ENCODE measurements at regions not wholly inside any gene's neighbourhood (a gene's known extent, or its start where the extent isn't known, plus 50 kb on each side); places are given as distances from the start of the nearest gene placed in this dataset.

- Mint-ChIP-seq H3K27me3 (no peaks in the 10 kb centered on the region), H3K27ac (no peak overlapping the region), H3K36me3 (no peaks in the 10 kb centered on the region), H3K4me1 (peaks cover 6% of the 10 kb centered on the region), H3K4me3 (no peak overlapping the region), H3K9me3 (no peaks in the 10 kb centered on the region)
- POLR2A ChIA-PET = no interaction called here
- DNase-seq = no peak
- no peak for ATAC-seq (ENCODE audit: low read depth)
These were observed 284.3 kb upstream of the FMN2 start for GRCh38 chr1:239807361-239807760.

- H3K36me3 Mint-ChIP-seq = no peaks in the 10 kb centered on the region
- POLR2A ChIA-PET = no interaction called here
These were observed 281.6 kb upstream of the FMN2 start for GRCh38 chr1:239810061-239810481.

GRCh38 chr1:239811211-239811885 is 280.3 kb upstream of the FMN2 start:
- no peaks in the 10 kb centered on the region for H3K9me3 Mint-ChIP-seq
- ATAC-seq (ENCODE audit: low read depth) (no peak), DNase-seq (no peak)
- POLR2A ChIA-PET = no interaction called here
- no peaks in the 10 kb centered on the region for H3K27me3 Mint-ChIP-seq
- H3K4me3 Mint-ChIP-seq = no peak overlapping the region
- no peak overlapping the region for H3K27ac Mint-ChIP-seq
- H3K4me1 Mint-ChIP-seq = peaks cover 8% of the 10 kb centered on the region
- H3K36me3 Mint-ChIP-seq = no peaks in the 10 kb centered on the region

More at GRCh38 chr1:239810061-239810481, 281.6 kb upstream of the FMN2 start:
- no peak for DNase-seq
- no peak overlapping the region for H3K27ac Mint-ChIP-seq
- no peak for ATAC-seq (ENCODE audit: low read depth)
- H3K4me3 Mint-ChIP-seq = no peak overlapping the region
- no peaks in the 10 kb centered on the region for H3K9me3 Mint-ChIP-seq
- H3K4me1 Mint-ChIP-seq = peaks cover 10% of the 10 kb centered on the region
- H3K27me3 Mint-ChIP-seq = no peaks in the 10 kb centered on the region

- POLR2A ChIA-PET = no interaction called here
- no peak for ATAC-seq (ENCODE audit: low read depth)
- Mint-ChIP-seq H3K9me3 (no peaks in the 10 kb centered on the region), H3K27me3 (no peaks in the 10 kb centered on the region), H3K36me3 (no peaks in the 10 kb centered on the region), H3K27ac (no peak overlapping the region), H3K4me1 (peaks cover 8% of the 10 kb centered on the region), H3K4me3 (no peak overlapping the region)
- no peak for DNase-seq
These were observed 279.1 kb upstream of the FMN2 start for GRCh38 chr1:239812580-239812979.

- H3K4me3 Mint-ChIP-seq = no peak overlapping the region
- no peak for DNase-seq
- POLR2A ChIA-PET = no interaction called here
- no peak overlapping the region for H3K27ac Mint-ChIP-seq
- H3K9me3 Mint-ChIP-seq = no peaks in the 10 kb centered on the region
- no peaks in the 10 kb centered on the region for H3K27me3 Mint-ChIP-seq
- peaks cover 9% of the 10 kb centered on the region for H3K4me1 Mint-ChIP-seq
- peak; percentile 45 for ATAC-seq (ENCODE audit: low read depth)
- no peaks in the 10 kb centered on the region for H3K36me3 Mint-ChIP-seq
These were observed 277.3 kb upstream of the FMN2 start for GRCh38 chr1:239814306-239814881.

GRCh38 chr1:239815074-239815473 is 276.6 kb upstream of the FMN2 start:
- no peak for DNase-seq
- no peaks in the 10 kb centered on the region for H3K36me3 Mint-ChIP-seq
- H3K27me3 Mint-ChIP-seq = no peaks in the 10 kb centered on the region
- POLR2A ChIA-PET = no interaction called here
- no peaks in the 10 kb centered on the region for H3K9me3 Mint-ChIP-seq
- no peak overlapping the region for H3K4me3 Mint-ChIP-seq
- H3K4me1 Mint-ChIP-seq = peaks cover 9% of the 10 kb centered on the region
- no peak overlapping the region for H3K27ac Mint-ChIP-seq
- ATAC-seq (ENCODE audit: low read depth) = no peak

GRCh38 chr1:239816081-239816782 is 275.5 kb upstream of the FMN2 start:
- H3K36me3 Mint-ChIP-seq = no peaks in the 10 kb centered on the region
- H3K27me3 Mint-ChIP-seq = no peaks in the 10 kb centered on the region
- no peaks in the 10 kb centered on the region for H3K9me3 Mint-ChIP-seq
- peaks cover 7% of the 10 kb centered on the region for H3K4me1 Mint-ChIP-seq
- POLR2A ChIA-PET = no interaction called here
- no peak overlapping the region for H3K27ac Mint-ChIP-seq
- ATAC-seq (ENCODE audit: low read depth) = no peak
- H3K4me3 Mint-ChIP-seq = no peak overlapping the region
- DNase-seq = no peak

GRCh38 chr1:239817276-239817675 is 274.4 kb upstream of the FMN2 start:
- Mint-ChIP-seq H3K9me3 (no peaks in the 10 kb centered on the region), H3K27me3 (no peaks in the 10 kb centered on the region), H3K27ac (peak overlapping the region; percentile 6), H3K4me3 (no peak overlapping the region), H3K4me1 (peaks cover 7% of the 10 kb centered on the region), H3K36me3 (no peaks in the 10 kb centered on the region)
- ATAC-seq (ENCODE audit: low read depth) = no peak
- DNase-seq = no peak
- POLR2A ChIA-PET = no interaction called here

- H3K9me3 Mint-ChIP-seq = no peaks in the 10 kb centered on the region
- DNase-seq = no peak
- no peaks in the 10 kb centered on the region for H3K27me3 Mint-ChIP-seq
- no peaks in the 10 kb centered on the region for H3K36me3 Mint-ChIP-seq
- ATAC-seq (ENCODE audit: low read depth) = no peak
- no peak overlapping the region for H3K4me3 Mint-ChIP-seq
- peaks cover 7% of the 10 kb centered on the region for H3K4me1 Mint-ChIP-seq
- POLR2A ChIA-PET = no interaction called here
- peak overlapping the region; percentile 6 for H3K27ac Mint-ChIP-seq
These were observed 273.9 kb upstream of the FMN2 start for GRCh38 chr1:239817801-239818200.

GRCh38 chr1:239819096-239819495 is 272.6 kb upstream of the FMN2 start:
- Mint-ChIP-seq H3K27me3 (no peaks in the 10 kb centered on the region), H3K27ac (peak overlapping the region; percentile 13), H3K4me1 (peaks cover 5% of the 10 kb centered on the region), H3K4me3 (no peak overlapping the region), H3K36me3 (no peaks in the 10 kb centered on the region), H3K9me3 (no peaks in the 10 kb centered on the region)
- DNase-seq (no peak), ATAC-seq (ENCODE audit: low read depth) (no peak)
- POLR2A ChIA-PET = no interaction called here

GRCh38 chr1:239819756-239820250 is 271.9 kb upstream of the FMN2 start:
- ATAC-seq (ENCODE audit: low read depth) (no peak), DNase-seq (no peak)
- Mint-ChIP-seq H3K4me3 (no peak overlapping the region), H3K27ac (no peak overlapping the region), H3K27me3 (no peaks in the 10 kb centered on the region), H3K9me3 (no peaks in the 10 kb centered on the region), H3K4me1 (peaks cover 2% of the 10 kb centered on the region), H3K36me3 (no peaks in the 10 kb centered on the region)
- POLR2A ChIA-PET = no interaction called here

GRCh38 chr1:239823852-239824251 is 267.8 kb upstream of the FMN2 start:
- DNase-seq (no peak), ATAC-seq (ENCODE audit: low read depth) (no peak)
- H3K4me3 Mint-ChIP-seq = no peak overlapping the region
- H3K4me1 Mint-ChIP-seq = peaks cover 2% of the 10 kb centered on the region
- POLR2A ChIA-PET = no interaction called here
- no peaks in the 10 kb centered on the region for H3K27me3 Mint-ChIP-seq
- H3K36me3 Mint-ChIP-seq = no peaks in the 10 kb centered on the region
- H3K9me3 Mint-ChIP-seq = no peaks in the 10 kb centered on the region
- no peak overlapping the region for H3K27ac Mint-ChIP-seq

- Mint-ChIP-seq H3K4me3 (no peak overlapping the region), H3K27me3 (no peaks in the 10 kb centered on the region), H3K36me3 (no peaks in the 10 kb centered on the region), H3K27ac (no peak overlapping the region), H3K9me3 (no peaks in the 10 kb centered on the region), H3K4me1 (no peaks in the 10 kb centered on the region)
- POLR2A ChIA-PET = no interaction called here
- no peak for DNase-seq
- no peak for ATAC-seq (ENCODE audit: low read depth)
These were observed 265.5 kb upstream of the FMN2 start for GRCh38 chr1:239826211-239826610.

GRCh38 chr1:239826736-239827135 is 264.9 kb upstream of the FMN2 start:
- ATAC-seq (ENCODE audit: low read depth) (no peak), DNase-seq (no peak)
- POLR2A ChIA-PET = no interaction called here

More at GRCh38 chr1:239826736-239827135, 264.9 kb upstream of the FMN2 start:
- Mint-ChIP-seq H3K36me3 (no peaks in the 10 kb centered on the region), H3K27ac (no peak overlapping the region), H3K4me3 (no peak overlapping the region), H3K4me1 (no peaks in the 10 kb centered on the region), H3K9me3 (no peaks in the 10 kb centered on the region), H3K27me3 (no peaks in the 10 kb centered on the region)

Measured in activated naive CD8-positive, alpha-beta T cell treated with anti-CD3 and anti-CD28 coated beads, Interleukin-2, amount 10 ng/mL, durations not matched to agents 7 days and 5 days (primary cell).